ENCODE measurements at regions not wholly inside any gene's neighbourhood (a gene's known extent, or its start where the extent isn't known, plus 50 kb on each side); places are given as distances from the start of the nearest gene placed in this dataset.

DNA sequence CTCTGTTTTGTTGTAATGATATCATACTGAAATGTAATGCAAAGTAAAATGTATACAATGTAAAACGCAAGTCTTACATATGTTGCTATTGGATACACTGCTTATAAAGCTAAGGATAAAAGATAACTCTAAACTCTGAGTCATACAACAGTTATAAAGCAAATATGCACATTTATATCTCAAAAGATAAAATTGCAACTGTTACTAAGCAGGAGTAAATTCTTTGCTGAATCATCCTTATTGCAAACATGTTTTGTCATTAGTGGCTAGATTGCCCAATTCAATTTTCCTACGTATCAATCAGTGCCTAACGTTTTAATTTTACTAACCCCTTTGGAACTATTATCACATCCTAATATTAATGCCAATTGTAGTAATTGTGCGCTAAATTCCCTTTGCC, 762.9 kb downstream of the LTN1 start:
- Histone ChIP-seq H3K4me2 (ENCODE audit: low read length) (no peak overlapping the region), H4K20me1 (ENCODE audit: control insufficient read depth, insufficient read depth, low read depth, low read length) (no peaks in the 10 kb centered on the region), H3K9me3 (ENCODE audit: control insufficient read depth, insufficient read depth, low read length) (no peaks in the 10 kb centered on the region), H3K36me3 (ENCODE audit: control insufficient read depth, low read length) (no peaks in the 10 kb centered on the region), H3K79me2 (ENCODE audit: control insufficient read depth, low read length) (no peaks in the 10 kb centered on the region), H3F3A (ENCODE audit: control insufficient read depth, insufficient read depth) (no peaks in the 10 kb centered on the region), H3K4me3 (ENCODE audit: low read length) (no peak overlapping the region), H3K27me3 (ENCODE audit: control insufficient read depth, low read length) (no peaks in the 10 kb centered on the region), H3K4me1 (ENCODE audit: control insufficient read depth, low read length) (no peaks in the 10 kb centered on the region), H3K27ac (ENCODE audit: low read depth, low read length) (no peak overlapping the region), H3K9me2 (replicated peaks; ENCODE audit: control insufficient read depth, low read length) (no peaks in the 10 kb centered on the region)
- TF ChIP-seq EZH2phosphoT487 (IDR thresholded peaks at IDR 0.05; ENCODE audit: borderline replicate concordance, low read length): no peak
- TF ChIP-seq, protein P1, sequence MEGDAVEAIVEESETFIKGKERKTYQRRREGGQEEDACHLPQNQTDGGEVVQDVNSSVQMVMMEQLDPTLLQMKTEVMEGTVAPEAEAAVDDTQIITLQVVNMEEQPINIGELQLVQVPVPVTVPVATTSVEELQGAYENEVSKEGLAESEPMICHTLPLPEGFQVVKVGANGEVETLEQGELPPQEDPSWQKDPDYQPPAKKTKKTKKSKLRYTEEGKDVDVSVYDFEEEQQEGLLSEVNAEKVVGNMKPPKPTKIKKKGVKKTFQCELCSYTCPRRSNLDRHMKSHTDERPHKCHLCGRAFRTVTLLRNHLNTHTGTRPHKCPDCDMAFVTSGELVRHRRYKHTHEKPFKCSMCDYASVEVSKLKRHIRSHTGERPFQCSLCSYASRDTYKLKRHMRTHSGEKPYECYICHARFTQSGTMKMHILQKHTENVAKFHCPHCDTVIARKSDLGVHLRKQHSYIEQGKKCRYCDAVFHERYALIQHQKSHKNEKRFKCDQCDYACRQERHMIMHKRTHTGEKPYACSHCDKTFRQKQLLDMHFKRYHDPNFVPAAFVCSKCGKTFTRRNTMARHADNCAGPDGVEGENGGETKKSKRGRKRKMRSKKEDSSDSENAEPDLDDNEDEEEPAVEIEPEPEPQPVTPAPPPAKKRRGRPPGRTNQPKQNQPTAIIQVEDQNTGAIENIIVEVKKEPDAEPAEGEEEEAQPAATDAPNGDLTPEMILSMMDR (IDR thresholded peaks at IDR 0.05; ENCODE audit: low read depth, low read length, poor library complexity, severe bottlenecking): no peak

DNA sequence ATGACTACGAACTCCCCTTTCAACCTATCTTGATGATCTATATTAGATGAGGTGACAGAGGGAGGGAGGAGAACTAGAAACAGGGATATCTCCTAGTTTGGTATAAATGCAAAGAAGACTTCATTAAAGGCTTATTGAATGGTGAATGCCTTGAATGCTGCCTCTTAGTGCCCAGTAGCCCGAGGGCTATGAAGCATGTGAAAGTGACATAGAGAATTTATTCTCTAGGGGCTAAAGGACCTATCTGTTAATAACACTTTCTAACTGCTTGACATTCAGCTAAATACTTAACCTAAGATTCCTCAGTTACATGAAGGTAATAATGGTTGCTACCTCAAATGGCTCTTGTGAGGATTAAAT, 764.1 kb downstream of the LTN1 start:
- no peaks in the 10 kb centered on the region for H3F3A ChIP-seq (ENCODE audit: control insufficient read depth, insufficient read depth)
- no peaks in the 10 kb centered on the region for H3K79me2 ChIP-seq (ENCODE audit: control insufficient read depth, low read length)
- no peaks in the 10 kb centered on the region for H3K9me2 ChIP-seq (replicated peaks; ENCODE audit: control insufficient read depth, low read length)
- TF ChIP-seq, protein P1 (IDR thresholded peaks at IDR 0.05; ENCODE audit: low read depth, low read length, poor library complexity, severe bottlenecking): no peak
- no peak for TF ChIP-seq EZH2phosphoT487 (IDR thresholded peaks at IDR 0.05; ENCODE audit: borderline replicate concordance, low read length)
- H3K4me2 ChIP-seq (ENCODE audit: low read length): no peak overlapping the region
- no peaks in the 10 kb centered on the region for H4K20me1 ChIP-seq (ENCODE audit: control insufficient read depth, insufficient read depth, low read depth, low read length)
- no peaks in the 10 kb centered on the region for H3K9me3 ChIP-seq (ENCODE audit: control insufficient read depth, insufficient read depth, low read length)
- no peak overlapping the region for H3K27ac ChIP-seq (ENCODE audit: low read depth, low read length)
- no peaks in the 10 kb centered on the region for H3K27me3 ChIP-seq (ENCODE audit: control insufficient read depth, low read length)
- H3K4me1 ChIP-seq (ENCODE audit: control insufficient read depth, low read length): no peaks in the 10 kb centered on the region
- H3K36me3 ChIP-seq (ENCODE audit: control insufficient read depth, low read length): no peaks in the 10 kb centered on the region
- H3K4me3 ChIP-seq (ENCODE audit: low read length): no peak overlapping the region

DNA sequence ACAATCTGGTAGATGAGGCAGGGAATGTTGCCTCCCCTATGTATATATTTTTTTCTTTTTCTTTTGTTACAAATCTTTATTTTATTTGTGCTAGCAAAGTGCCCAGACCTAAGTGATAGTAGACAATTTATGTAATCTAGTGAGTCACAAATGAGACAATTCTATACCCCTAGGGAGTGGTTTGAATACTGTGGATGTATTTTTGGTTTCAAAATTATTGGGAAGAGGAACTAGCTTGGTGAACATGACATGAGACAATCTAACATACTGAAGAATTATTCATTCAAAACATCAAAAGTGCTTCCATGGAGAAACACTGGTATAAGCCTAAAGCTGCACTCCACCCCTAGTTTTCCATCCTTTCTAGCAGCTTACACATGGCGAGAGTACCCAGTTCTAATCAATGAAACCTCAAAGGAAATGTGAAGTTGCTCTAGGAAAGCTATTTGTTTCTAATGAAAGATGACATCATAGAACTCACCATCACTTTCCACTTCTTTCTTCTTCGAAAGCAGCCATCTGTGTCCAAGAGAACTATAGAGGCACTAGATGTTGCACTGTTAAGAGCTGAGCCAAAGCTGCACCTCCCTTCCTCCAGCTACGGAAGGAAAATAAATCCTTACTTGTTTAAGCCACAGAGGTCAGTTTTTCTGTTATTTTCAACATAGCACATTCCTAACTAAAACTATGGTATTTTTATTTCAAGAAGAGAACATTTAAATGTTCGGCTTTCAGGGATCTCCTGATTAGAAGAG, 764.6 kb downstream of the LTN1 start:
- Histone ChIP-seq H3K9me2 (replicated peaks; ENCODE audit: control insufficient read depth, low read length) (no peaks in the 10 kb centered on the region), H3K79me2 (ENCODE audit: control insufficient read depth, low read length) (no peaks in the 10 kb centered on the region), H3F3A (ENCODE audit: control insufficient read depth, insufficient read depth) (no peaks in the 10 kb centered on the region), H3K4me2 (ENCODE audit: low read length) (no peak overlapping the region), H3K27ac (ENCODE audit: low read depth, low read length) (no peak overlapping the region), H3K4me3 (ENCODE audit: low read length) (no peak overlapping the region), H3K9me3 (ENCODE audit: control insufficient read depth, insufficient read depth, low read length) (no peaks in the 10 kb centered on the region), H3K27me3 (ENCODE audit: control insufficient read depth, low read length) (no peaks in the 10 kb centered on the region), H4K20me1 (ENCODE audit: control insufficient read depth, insufficient read depth, low read depth, low read length) (no peaks in the 10 kb centered on the region), H3K4me1 (ENCODE audit: control insufficient read depth, low read length) (no peaks in the 10 kb centered on the region), H3K36me3 (ENCODE audit: control insufficient read depth, low read length) (no peaks in the 10 kb centered on the region)
- TF ChIP-seq, protein P1 (IDR thresholded peaks at IDR 0.05; ENCODE audit: low read depth, low read length, poor library complexity, severe bottlenecking): no peak
- no peak for TF ChIP-seq EZH2phosphoT487 (IDR thresholded peaks at IDR 0.05; ENCODE audit: borderline replicate concordance, low read length)
